Chondrocyte (in vitro differentiated cells): ENCODE measurements at regions not wholly inside any gene's neighbourhood (a gene's known extent, or its start where the extent isn't known, plus 50 kb on each side); places are given as distances from the start of the nearest gene placed in this dataset.
"Not testable (repeated sequence)": the region's sequence is repeated elsewhere in the genome, so short reads cannot be mapped to it uniquely, and the experiment has no call there.

ENCODE experiments used
- DNase-seq: peaks from one replicate; pipeline ENCODE4 v3.0.0; 2021; ENCODE audit warnings: mixed read lengths, low spot score
- H3K27ac Mint-ChIP-seq: one replicate; pipeline ENCODE4 v1.8.0; 2021; ENCODE audit warnings: mild to moderate bottlenecking, moderate library complexity, mixed read lengths; ENCODE audit not compliant: unreplicated experiment
- H3K27me3 Mint-ChIP-seq: 2 replicates; pipeline ENCODE4 v1.8.0; 2021; ENCODE audit warnings: low read depth, mixed read lengths
- H3K36me3 Mint-ChIP-seq: 2 replicates; pipeline ENCODE4 v1.8.0; 2021; ENCODE audit warnings: low read depth, mixed read lengths
- H3K4me1 Mint-ChIP-seq: 2 replicates; pipeline ENCODE4 v1.8.0; 2021; ENCODE audit warnings: low read depth, mild to moderate bottlenecking, mixed read lengths
- H3K4me3 Mint-ChIP-seq: one replicate; pipeline ENCODE4 v1.8.0; 2021; ENCODE audit warnings: mild to moderate bottlenecking, moderate library complexity, mixed read lengths; ENCODE audit not compliant: unreplicated experiment
- H3K9me3 Mint-ChIP-seq: 2 replicates; pipeline ENCODE4 v1.8.0; 2021; ENCODE audit warnings: low read depth, mixed read lengths
- CTCF ChIP-seq: fragments of 200-600 bp; sonication (generic); IDR thresholded peaks from 2 replicates; pipeline ENCODE4 v1.5.0; 2021; ENCODE audit warnings: antibody characterized with exemption, mild to moderate bottlenecking, moderate library complexity

GRCh38 chrX:114272096-114272686, 311.7 kb upstream of the HTR2C start:
- Mint-ChIP-seq H3K9me3 (peaks cover 3% of the 10 kb centered on the region), H3K4me3 (no peak overlapping the region), H3K36me3 (no peaks in the 10 kb centered on the region), H3K4me1 (no peaks in the 10 kb centered on the region), H3K27ac (no peak overlapping the region), H3K27me3 (no peaks in the 10 kb centered on the region)
- DNase-seq: no peak
- TF ChIP-seq CTCF: no peak

- not testable (repeated sequence) for H3K36me3 Mint-ChIP-seq, DNase-seq, H3K4me3 Mint-ChIP-seq, H3K9me3 Mint-ChIP-seq, H3K27me3 Mint-ChIP-seq, H3K27ac Mint-ChIP-seq, H3K4me1 Mint-ChIP-seq
Observed at GRCh38 chrX:114270371-114270770, 313.5 kb upstream of the HTR2C start.

GRCh38 chrX:114268643-114269042, 315.2 kb upstream of the HTR2C start:
- no peak overlapping the region for H3K4me3 Mint-ChIP-seq
- H3K4me1 Mint-ChIP-seq: no peaks in the 10 kb centered on the region
- TF ChIP-seq CTCF: no peak
- no peaks in the 10 kb centered on the region for H3K36me3 Mint-ChIP-seq
- no peaks in the 10 kb centered on the region for H3K27me3 Mint-ChIP-seq
- H3K9me3 Mint-ChIP-seq: peaks cover 3% of the 10 kb centered on the region
- no peak overlapping the region for H3K27ac Mint-ChIP-seq
- DNase-seq: no peak

- no peaks in the 10 kb centered on the region for H3K27me3 Mint-ChIP-seq
- TF ChIP-seq CTCF: no peak
- no peaks in the 10 kb centered on the region for H3K4me1 Mint-ChIP-seq
- H3K36me3 Mint-ChIP-seq: no peaks in the 10 kb centered on the region
- no peak overlapping the region for H3K27ac Mint-ChIP-seq
- DNase-seq: no peak
- no peak overlapping the region for H3K4me3 Mint-ChIP-seq
- peaks cover 3% of the 10 kb centered on the region for H3K9me3 Mint-ChIP-seq
Observed at GRCh38 chrX:114267142-114267541, 316.7 kb upstream of the HTR2C start.

- H3K36me3 Mint-ChIP-seq: no peaks in the 10 kb centered on the region
- TF ChIP-seq CTCF: no peak
- DNase-seq: no peak
- no peaks in the 10 kb centered on the region for H3K9me3 Mint-ChIP-seq
- H3K4me1 Mint-ChIP-seq: no peaks in the 10 kb centered on the region
- peaks cover 6% of the 10 kb centered on the region for H3K27me3 Mint-ChIP-seq
- H3K27ac Mint-ChIP-seq: no peak overlapping the region
- H3K4me3 Mint-ChIP-seq: no peak overlapping the region
Observed at GRCh38 chrX:114252186-114252585, 331.7 kb upstream of the HTR2C start.

- H3K36me3 Mint-ChIP-seq: no peaks in the 10 kb centered on the region
- H3K9me3 Mint-ChIP-seq: no peaks in the 10 kb centered on the region
- no peak overlapping the region for H3K4me3 Mint-ChIP-seq
- H3K27ac Mint-ChIP-seq: no peak overlapping the region
- no peak for DNase-seq
- TF ChIP-seq CTCF: no peak
- no peaks in the 10 kb centered on the region for H3K4me1 Mint-ChIP-seq
- peaks cover 6% of the 10 kb centered on the region for H3K27me3 Mint-ChIP-seq
Observed at GRCh38 chrX:114251575-114251974, 332.3 kb upstream of the HTR2C start.
